Caco-2 (cell line): ENCODE measurements at regions not wholly inside any gene's neighbourhood (a gene's known extent, or its start where the extent isn't known, plus 50 kb on each side); places are given as distances from the start of the nearest gene placed in this dataset.

Source experiments
- BruUV-seq: library from RNA; stranded (reverse); fragments of 400-500 nt; replicated peaks from 2 replicates; lab custom pipeline; 2021; lab: Mats Ljungman, UMichigan
- CTCF ChIA-PET: fragments of 300-600 bp; sonication (Branson Sonifier 250); formaldehyde crosslinking; loops from one replicate; lab custom pipeline; 2022; ENCODE audit warnings: antibody characterized with exemption; lab: Charles Lee
- POLR2A ChIA-PET: fragments of 300-600 bp; sonication (Branson Sonifier 250); formaldehyde crosslinking; loops from one replicate; lab custom pipeline; 2022; ENCODE audit warnings: antibody characterized with exemption; lab: Charles Lee
- DNase-seq, 2 experiments: peaks; one replicate each; pipeline versions ENCODE4 v3.0.0 to v3.0.0-alpha.2; 2020 to 2022
- H3K27me3 ChIP-seq: replicated peaks from 2 replicates; pipeline ENCODE4 v1.6.0; 2011; ENCODE audit warnings: low read length; ENCODE audit not compliant: control insufficient read depth, insufficient read depth
- H3K36me3 ChIP-seq: 2 replicates; pipeline ENCODE4 v1.5.1; 2011; ENCODE audit warnings: low read length; ENCODE audit not compliant: control insufficient read depth, insufficient read depth
- H3K4me1 ChIP-seq: fragments of 250-450 bp; sonication (Bioruptor Pico); 2 replicates; pipeline ENCODE4 v1.5.1; 2020; ENCODE audit warnings: mild to moderate bottlenecking
- H3K4me3 ChIP-seq: 2 replicates; pipeline ENCODE4 v1.5.1; 2011; ENCODE audit warnings: low read depth, mild to moderate bottlenecking, control low read depth, low read length
- H3K9me3 ChIP-seq: fragments of 250-450 bp; sonication (Bioruptor Pico); 2 replicates; pipeline ENCODE4 v1.5.1; 2020; ENCODE audit warnings: mild to moderate bottlenecking, moderate library complexity
- H3K27ac Mint-ChIP-seq: one replicate; pipeline ENCODE4 v1.8.0; 2022; ENCODE audit warnings: mixed read lengths; ENCODE audit not compliant: unreplicated experiment
- H3K27me3 Mint-ChIP-seq: one replicate; pipeline ENCODE4 v1.8.0; 2022; ENCODE audit warnings: mixed read lengths; ENCODE audit not compliant: insufficient read depth, unreplicated experiment
- H3K36me3 Mint-ChIP-seq: one replicate; pipeline ENCODE4 v1.8.0; 2022; ENCODE audit warnings: mild to moderate bottlenecking, mixed read lengths; ENCODE audit not compliant: insufficient read depth, unreplicated experiment
- H3K4me1 Mint-ChIP-seq: one replicate; pipeline ENCODE4 v1.8.0; 2022; ENCODE audit warnings: low read depth, mixed read lengths; ENCODE audit not compliant: unreplicated experiment
- H3K4me3 Mint-ChIP-seq: one replicate; pipeline ENCODE4 v1.8.0; 2022; ENCODE audit warnings: mild to moderate bottlenecking, moderate library complexity, mixed read lengths; ENCODE audit not compliant: unreplicated experiment
- H3K9me3 Mint-ChIP-seq: one replicate; pipeline ENCODE4 v1.8.0; 2022; ENCODE audit warnings: mixed read lengths; ENCODE audit not compliant: unreplicated experiment
- CTCF ChIP-seq, 2 experiments: fragments of 200-600 bp in 1 of 2; IDR thresholded peaks; 1 replicate in 1 of 2; 2 replicates in 1 of 2; pipeline versions ENCODE4 v1.5.1 to v1.8.0; 2011 to 2022; ENCODE audit warnings: antibody characterized with exemption in 1 of 2, control low read depth in 1 of 2, inconsistent platforms in 1 of 2, low read depth in 1 of 2, low read length in 1 of 2, mild to moderate bottlenecking in 1 of 2, moderate library complexity in 1 of 2; ENCODE audit not compliant: insufficient read depth in 1 of 2, severe bottlenecking in 1 of 2, unreplicated experiment in 1 of 2
- intact Hi-C: fragments of 100-400 bp; cut with micrococcal nuclease; formaldehyde crosslinking; loops from one replicate; pipeline ENCODE4 v1.10.0; 2022; ENCODE audit not compliant: unreplicated experiment

GRCh38 chr1:192436441-192437078 is 119.8 kb downstream of the RGS21 start:
- no peak overlapping the region for H3K27ac Mint-ChIP-seq
- peaks cover 5% of the 10 kb centered on the region for H3K27me3 Mint-ChIP-seq
- BruUV-seq = no TSS peak
- intact Hi-C loops = no loop called here
- Histone ChIP-seq H3K27me3 (no peaks in the 10 kb centered on the region), H3K4me1 (no peaks in the 10 kb centered on the region), H3K9me3 (no peaks in the 10 kb centered on the region), H3K36me3 (no peaks in the 10 kb centered on the region), H3K4me3 (no peak overlapping the region)
- POLR2A ChIA-PET = no interaction called here
- peaks cover 7% of the 10 kb centered on the region for H3K9me3 Mint-ChIP-seq
- no peaks in the 10 kb centered on the region for H3K36me3 Mint-ChIP-seq
- no peak for DNase-seq
- CTCF ChIA-PET = no interaction called here
- no peak for TF ChIP-seq CTCF (IDR thresholded peaks at IDR 0.05; ENCODE audit: insufficient read depth in 1 of 2, low read depth in 1 of 2, low read length in 1 of 2, severe bottlenecking in 1 of 2, unreplicated experiment in 1 of 2)
- H3K4me3 Mint-ChIP-seq = no peak overlapping the region
- H3K4me1 Mint-ChIP-seq = no peaks in the 10 kb centered on the region

- H3K27me3 Mint-ChIP-seq = peaks cover 5% of the 10 kb centered on the region
- intact Hi-C loops = no loop called here
- no peak for DNase-seq
- ChIA-PET CTCF (interaction anchor here (1.2 kb wide), 1 partner anchor 36 kb away, joined by 3 read pairs; no protein-coding TSS in a partner anchor), POLR2A (no interaction called here)
- Histone ChIP-seq H3K9me3 (no peaks in the 10 kb centered on the region), H3K4me3 (no peak overlapping the region), H3K4me1 (no peaks in the 10 kb centered on the region), H3K27me3 (no peaks in the 10 kb centered on the region), H3K36me3 (no peaks in the 10 kb centered on the region)
- no peaks in the 10 kb centered on the region for H3K36me3 Mint-ChIP-seq
- no TSS peak for BruUV-seq
- H3K27ac Mint-ChIP-seq = no peak overlapping the region
- no peak for TF ChIP-seq CTCF (IDR thresholded peaks at IDR 0.05; ENCODE audit: insufficient read depth in 1 of 2, low read depth in 1 of 2, low read length in 1 of 2, severe bottlenecking in 1 of 2, unreplicated experiment in 1 of 2)
- no peaks in the 10 kb centered on the region for H3K9me3 Mint-ChIP-seq
- H3K4me1 Mint-ChIP-seq = no peaks in the 10 kb centered on the region
- no peak overlapping the region for H3K4me3 Mint-ChIP-seq
Measured at GRCh38 chr1:192438737-192439136, 121.9 kb downstream of the RGS21 start.

- no peak overlapping the region for H3K4me3 ChIP-seq
- Mint-ChIP-seq H3K4me1 (no peaks in the 10 kb centered on the region), H3K36me3 (no peaks in the 10 kb centered on the region), H3K4me3 (no peak overlapping the region), H3K27me3 (peaks cover 5% of the 10 kb centered on the region), H3K9me3 (no peaks in the 10 kb centered on the region), H3K27ac (no peak overlapping the region)
- ChIA-PET POLR2A (no interaction called here), CTCF (interaction anchor here (1.2 kb wide), 1 partner anchor 35 kb away, joined by 3 read pairs; no protein-coding TSS in a partner anchor)
- H3K9me3 ChIP-seq = no peaks in the 10 kb centered on the region
- no peak for DNase-seq
- TF ChIP-seq CTCF (IDR thresholded peaks at IDR 0.05; ENCODE audit: insufficient read depth in 1 of 2, low read depth in 1 of 2, low read length in 1 of 2, severe bottlenecking in 1 of 2, unreplicated experiment in 1 of 2) = no peak
- intact Hi-C loops = no loop called here
- no peaks in the 10 kb centered on the region for H3K27me3 ChIP-seq
- BruUV-seq = no TSS peak
- no peaks in the 10 kb centered on the region for H3K4me1 ChIP-seq
- no peaks in the 10 kb centered on the region for H3K36me3 ChIP-seq
Measured at GRCh38 chr1:192439373-192440025, 122.7 kb downstream of the RGS21 start.
